ENCODE measurements at regions not wholly inside any gene's neighbourhood (a gene's known extent, or its start where the extent isn't known, plus 50 kb on each side); places are given as distances from the start of the nearest gene placed in this dataset.

DNA sequence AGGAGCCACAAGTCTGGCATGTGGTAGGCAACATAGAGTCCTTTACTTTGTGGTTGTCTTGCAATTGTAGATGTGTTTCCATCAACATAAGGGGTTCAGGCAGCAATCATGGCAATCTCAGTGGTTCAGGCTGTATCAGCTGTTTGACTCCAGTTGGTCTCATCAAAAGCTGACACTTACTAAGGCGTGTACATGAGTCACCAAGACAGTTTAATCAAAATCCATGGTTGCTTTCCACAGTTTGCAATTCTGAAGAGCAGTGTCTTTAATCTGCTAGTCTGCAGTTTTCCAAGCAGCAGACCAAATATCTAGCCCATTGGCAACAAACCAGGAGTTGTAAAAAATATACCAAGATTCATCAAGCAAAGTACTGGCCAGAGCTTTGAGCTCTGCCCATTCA lies 210.2 kb downstream of the MDFIC start:
- intact Hi-C loops (cut with micrococcal nuclease; ENCODE audit: unreplicated experiment): no loop called here
- RAD21 ChIA-PET (ENCODE audit: unreplicated experiment): no interaction called here
- FAIRE-seq: no peak
- TF ChIP-seq WRNIP1 (IDR thresholded peaks at IDR 0.05; ENCODE audit: borderline replicate concordance, low read depth, low read length) (no peak), MTA3 (IDR thresholded peaks at IDR 0.05; ENCODE audit: borderline replicate concordance, low read length) (no peak), EGR1 (IDR thresholded peaks at IDR 0.05; ENCODE audit: borderline replicate concordance in 1 of 2, low read depth in 2 of 2, low read length in 2 of 2) (no peak), MEF2B (IDR thresholded peaks at IDR 0.05; ENCODE audit: partially characterized antibody, poor library complexity, severe bottlenecking) (no peak), RELA (IDR thresholded peaks at IDR 0.05; ENCODE audit: borderline replicate concordance, partially characterized antibody) (no peak), ZNF24 (IDR thresholded peaks at IDR 0.05) (no peak), NFXL1 (IDR thresholded peaks at IDR 0.05; ENCODE audit: borderline replicate concordance) (no peak), KAT2A (conservative IDR thresholded peaks at IDR 0.05; ENCODE audit: control insufficient read depth, low read depth, low read length) (no peak), FOXM1 (IDR thresholded peaks at IDR 0.05; ENCODE audit: low read depth, low read length) (no peak)
- TF ChIP-seq, protein P1, sequence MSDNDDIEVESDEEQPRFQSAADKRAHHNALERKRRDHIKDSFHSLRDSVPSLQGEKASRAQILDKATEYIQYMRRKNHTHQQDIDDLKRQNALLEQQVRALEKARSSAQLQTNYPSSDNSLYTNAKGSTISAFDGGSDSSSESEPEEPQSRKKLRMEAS (IDR thresholded peaks at IDR 0.05; ENCODE audit: low read depth, low read length): no peak
- TF ChIP-seq, protein P2, sequence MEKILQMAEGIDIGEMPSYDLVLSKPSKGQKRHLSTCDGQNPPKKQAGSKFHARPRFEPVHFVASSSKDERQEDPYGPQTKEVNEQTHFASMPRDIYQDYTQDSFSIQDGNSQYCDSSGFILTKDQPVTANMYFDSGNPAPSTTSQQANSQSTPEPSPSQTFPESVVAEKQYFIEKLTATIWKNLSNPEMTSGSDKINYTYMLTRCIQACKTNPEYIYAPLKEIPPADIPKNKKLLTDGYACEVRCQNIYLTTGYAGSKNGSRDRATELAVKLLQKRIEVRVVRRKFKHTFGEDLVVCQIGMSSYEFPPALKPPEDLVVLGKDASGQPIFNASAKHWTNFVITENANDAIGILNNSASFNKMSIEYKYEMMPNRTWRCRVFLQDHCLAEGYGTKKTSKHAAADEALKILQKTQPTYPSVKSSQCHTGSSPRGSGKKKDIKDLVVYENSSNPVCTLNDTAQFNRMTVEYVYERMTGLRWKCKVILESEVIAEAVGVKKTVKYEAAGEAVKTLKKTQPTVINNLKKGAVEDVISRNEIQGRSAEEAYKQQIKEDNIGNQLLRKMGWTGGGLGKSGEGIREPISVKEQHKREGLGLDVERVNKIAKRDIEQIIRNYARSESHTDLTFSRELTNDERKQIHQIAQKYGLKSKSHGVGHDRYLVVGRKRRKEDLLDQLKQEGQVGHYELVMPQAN (conservative IDR thresholded peaks at IDR 0.05): no peak
- TF ChIP-seq, protein P3, sequence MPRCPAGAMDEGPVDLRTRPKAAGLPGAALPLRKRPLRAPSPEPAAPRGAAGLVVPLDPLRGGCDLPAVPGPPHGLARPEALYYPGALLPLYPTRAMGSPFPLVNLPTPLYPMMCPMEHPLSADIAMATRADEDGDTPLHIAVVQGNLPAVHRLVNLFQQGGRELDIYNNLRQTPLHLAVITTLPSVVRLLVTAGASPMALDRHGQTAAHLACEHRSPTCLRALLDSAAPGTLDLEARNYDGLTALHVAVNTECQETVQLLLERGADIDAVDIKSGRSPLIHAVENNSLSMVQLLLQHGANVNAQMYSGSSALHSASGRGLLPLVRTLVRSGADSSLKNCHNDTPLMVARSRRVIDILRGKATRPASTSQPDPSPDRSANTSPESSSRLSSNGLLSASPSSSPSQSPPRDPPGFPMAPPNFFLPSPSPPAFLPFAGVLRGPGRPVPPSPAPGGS (IDR thresholded peaks at IDR 0.05; ENCODE audit: borderline replicate concordance, insufficient read depth, low read depth, low read length, poor library complexity, severe bottlenecking): no peak
- TF ChIP-seq, protein P4, sequence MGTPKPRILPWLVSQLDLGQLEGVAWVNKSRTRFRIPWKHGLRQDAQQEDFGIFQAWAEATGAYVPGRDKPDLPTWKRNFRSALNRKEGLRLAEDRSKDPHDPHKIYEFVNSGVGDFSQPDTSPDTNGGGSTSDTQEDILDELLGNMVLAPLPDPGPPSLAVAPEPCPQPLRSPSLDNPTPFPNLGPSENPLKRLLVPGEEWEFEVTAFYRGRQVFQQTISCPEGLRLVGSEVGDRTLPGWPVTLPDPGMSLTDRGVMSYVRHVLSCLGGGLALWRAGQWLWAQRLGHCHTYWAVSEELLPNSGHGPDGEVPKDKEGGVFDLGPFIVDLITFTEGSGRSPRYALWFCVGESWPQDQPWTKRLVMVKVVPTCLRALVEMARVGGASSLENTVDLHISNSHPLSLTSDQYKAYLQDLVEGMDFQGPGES (IDR thresholded peaks at IDR 0.05): no peak
- TF ChIP-seq, protein P5, sequence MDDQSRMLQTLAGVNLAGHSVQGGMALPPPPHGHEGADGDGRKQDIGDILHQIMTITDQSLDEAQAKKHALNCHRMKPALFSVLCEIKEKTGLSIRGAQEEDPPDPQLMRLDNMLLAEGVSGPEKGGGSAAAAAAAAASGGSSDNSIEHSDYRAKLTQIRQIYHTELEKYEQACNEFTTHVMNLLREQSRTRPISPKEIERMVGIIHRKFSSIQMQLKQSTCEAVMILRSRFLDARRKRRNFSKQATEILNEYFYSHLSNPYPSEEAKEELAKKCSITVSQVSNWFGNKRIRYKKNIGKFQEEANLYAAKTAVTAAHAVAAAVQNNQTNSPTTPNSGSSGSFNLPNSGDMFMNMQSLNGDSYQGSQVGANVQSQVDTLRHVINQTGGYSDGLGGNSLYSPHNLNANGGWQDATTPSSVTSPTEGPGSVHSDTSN (IDR thresholded peaks at IDR 0.05; ENCODE audit: insufficient replicate concordance, low read depth, low read length): no peak
- TF ChIP-seq, protein P6, sequence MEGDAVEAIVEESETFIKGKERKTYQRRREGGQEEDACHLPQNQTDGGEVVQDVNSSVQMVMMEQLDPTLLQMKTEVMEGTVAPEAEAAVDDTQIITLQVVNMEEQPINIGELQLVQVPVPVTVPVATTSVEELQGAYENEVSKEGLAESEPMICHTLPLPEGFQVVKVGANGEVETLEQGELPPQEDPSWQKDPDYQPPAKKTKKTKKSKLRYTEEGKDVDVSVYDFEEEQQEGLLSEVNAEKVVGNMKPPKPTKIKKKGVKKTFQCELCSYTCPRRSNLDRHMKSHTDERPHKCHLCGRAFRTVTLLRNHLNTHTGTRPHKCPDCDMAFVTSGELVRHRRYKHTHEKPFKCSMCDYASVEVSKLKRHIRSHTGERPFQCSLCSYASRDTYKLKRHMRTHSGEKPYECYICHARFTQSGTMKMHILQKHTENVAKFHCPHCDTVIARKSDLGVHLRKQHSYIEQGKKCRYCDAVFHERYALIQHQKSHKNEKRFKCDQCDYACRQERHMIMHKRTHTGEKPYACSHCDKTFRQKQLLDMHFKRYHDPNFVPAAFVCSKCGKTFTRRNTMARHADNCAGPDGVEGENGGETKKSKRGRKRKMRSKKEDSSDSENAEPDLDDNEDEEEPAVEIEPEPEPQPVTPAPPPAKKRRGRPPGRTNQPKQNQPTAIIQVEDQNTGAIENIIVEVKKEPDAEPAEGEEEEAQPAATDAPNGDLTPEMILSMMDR (IDR thresholded peaks at IDR 0.05 in 2 of 3, conservative IDR thresholded peaks at IDR 0.05 in 1 of 3; ENCODE audit: control insufficient read depth in 2 of 3, extremely low read depth in 1 of 3, insufficient read depth in 1 of 3, low read depth in 3 of 3, low read length in 3 of 3): no peak

More for the DNA sequence above, 210.2 kb downstream of the MDFIC start:
- BruUV-seq (replicated peaks): no TSS peak
- Histone ChIP-seq H3K36me3 (ENCODE audit: control insufficient read depth in 2 of 2, insufficient read depth in 2 of 2, low read length in 1 of 2) (no peaks in the 10 kb centered on the region), H3K79me2 (ENCODE audit: control insufficient read depth, insufficient read depth, low read length) (no peaks in the 10 kb centered on the region), H3K9ac (ENCODE audit: control insufficient read depth, insufficient read depth, low read length) (no peak overlapping the region), H3K27ac (ENCODE audit: control insufficient read depth, insufficient read depth) (no peak overlapping the region), H3K4me1 (ENCODE audit: control insufficient read depth, insufficient read depth, low read length) (peaks cover 5% of the 10 kb centered on the region), H4K20me1 (ENCODE audit: control insufficient read depth, insufficient read depth) (no peaks in the 10 kb centered on the region), H3K4me2 (ENCODE audit: control insufficient read depth, insufficient read depth) (no peak overlapping the region), H3K27me3 (replicated peaks in 1 of 2; ENCODE audit: control insufficient read depth in 2 of 2, insufficient read depth in 2 of 2, low read length in 1 of 2) (no peaks in the 10 kb centered on the region), H3K4me3 (no peak overlapping the region), H2AFZ (ENCODE audit: control insufficient read depth, low read depth, low read length) (no peak overlapping the region), H3K9me3 (replicated peaks; ENCODE audit: control insufficient read depth, insufficient read depth, low read length) (no peaks in the 10 kb centered on the region)
- SMC1A ChIA-PET (ENCODE audit: uncharacterized antibody, unreplicated experiment): interaction anchor here (1.1 kb wide), 1 partner anchor 267 kb away, joined by 3 read pairs; no protein-coding TSS in a partner anchor
- DNase-seq (ENCODE audit: low read depth, low spot score): no peak
- WGBS (ENCODE audit: insufficient coverage, insufficient replicate concordance, low lambda C conversion rate, missing lambda C conversion rate): 0% methylated on average over 1 of the region's 1 CpG
- in situ Hi-C loops (cut with MboI): no loop called here
- CTCF ChIA-PET: no interaction called here
- POLR2A ChIA-PET: no interaction called here
- no peak for ATAC-seq
